NCI-H146 (cell line): ENCODE measurements at regions not wholly inside any gene's neighbourhood (a gene's known extent, or its start where the extent isn't known, plus 50 kb on each side); places are given as distances from the start of the nearest gene placed in this dataset.
A peak's percentile ranks its signal among the peaks of the same experiment; 100 is the strongest.
"Not testable (repeated sequence)": the region's sequence is repeated elsewhere in the genome, so short reads cannot be mapped to it uniquely, and the experiment has no call there.

Source experiments
- DNase-seq: peaks from one replicate; lab custom pipeline; 2025; lab: John Stamatoyannopoulos, UW

DNA sequence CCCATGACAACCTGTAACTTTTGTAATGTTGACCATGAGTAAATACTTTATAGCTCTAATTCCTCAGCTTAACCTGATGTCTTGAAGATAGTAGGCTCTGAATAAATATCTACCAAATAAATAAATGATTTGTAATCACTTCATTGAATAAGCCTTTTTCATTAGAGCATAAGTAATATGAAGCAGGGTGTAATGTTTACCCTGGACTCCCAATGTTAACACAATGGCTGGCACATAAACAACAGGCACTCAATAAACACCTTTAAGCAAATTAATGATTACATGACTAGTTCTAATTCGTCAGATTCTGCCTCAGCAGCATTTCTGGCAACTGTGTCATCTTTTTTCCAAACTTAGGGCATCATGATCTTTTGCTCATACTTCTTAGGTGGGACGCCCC lies 396.3 kb downstream of the LIG4 start:
- DNase-seq = no peak

DNA sequence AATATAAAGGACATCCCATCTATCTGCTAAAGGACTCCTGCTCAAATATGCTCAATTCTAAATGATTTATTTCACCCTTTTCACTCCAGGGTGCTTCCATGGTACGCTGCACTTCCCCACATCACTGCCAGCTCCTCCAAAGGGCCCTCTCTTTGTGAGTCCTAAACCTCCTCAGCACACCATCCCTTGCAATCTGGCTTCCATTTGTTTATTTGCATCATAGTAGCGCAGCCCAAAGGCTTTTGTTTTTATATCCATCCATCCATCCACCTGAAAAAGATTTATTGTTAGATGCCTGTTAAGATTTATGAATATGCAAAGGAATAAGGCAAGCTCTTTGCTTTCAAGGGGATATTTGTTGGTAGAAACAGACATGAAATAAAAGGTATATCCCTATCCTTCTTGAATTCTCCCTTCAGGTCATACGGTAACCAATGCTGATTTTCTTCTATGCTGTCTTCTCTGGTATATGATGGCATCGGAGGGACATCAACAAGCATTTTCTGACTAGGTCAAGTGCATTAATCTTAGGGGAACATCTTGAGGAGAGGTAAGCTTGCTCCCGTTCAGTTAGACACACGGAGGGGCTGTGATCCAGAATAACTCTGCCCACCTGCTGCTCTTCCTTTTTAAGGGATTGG lies 397.6 kb downstream of the LIG4 start:
- DNase-seq = no peak

- DNase-seq = no peak
Measured at GRCh38 chr13:107812014-107812412, 403.3 kb downstream of the LIG4 start.

GRCh38 chr13:107811233-107812013 lies 403.9 kb downstream of the LIG4 start:
- DNase-seq = no peak

GRCh38 chr13:107809125-107809524 lies 406.2 kb downstream of the LIG4 start:
- no peak for DNase-seq

DNA sequence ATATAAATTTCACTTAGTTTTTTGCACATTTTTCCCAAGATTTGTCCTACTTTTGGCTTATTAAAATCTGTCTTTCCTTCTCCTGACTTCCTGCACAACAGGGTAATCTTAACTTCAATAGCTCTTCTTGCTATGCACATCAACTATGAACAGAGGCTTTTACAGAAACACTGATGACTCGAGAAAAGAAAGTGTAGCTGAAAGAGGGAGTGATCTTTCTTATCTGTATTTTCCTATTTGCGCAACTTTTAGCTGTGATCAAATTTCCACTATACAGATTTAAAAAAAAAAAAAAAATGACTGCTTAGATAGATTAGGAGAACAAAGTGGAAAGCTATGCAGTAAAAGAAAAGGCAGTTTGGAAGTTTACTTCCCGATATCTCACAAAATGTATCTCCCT lies 406.9 kb downstream of the LIG4 start:
- no peak for DNase-seq

DNA sequence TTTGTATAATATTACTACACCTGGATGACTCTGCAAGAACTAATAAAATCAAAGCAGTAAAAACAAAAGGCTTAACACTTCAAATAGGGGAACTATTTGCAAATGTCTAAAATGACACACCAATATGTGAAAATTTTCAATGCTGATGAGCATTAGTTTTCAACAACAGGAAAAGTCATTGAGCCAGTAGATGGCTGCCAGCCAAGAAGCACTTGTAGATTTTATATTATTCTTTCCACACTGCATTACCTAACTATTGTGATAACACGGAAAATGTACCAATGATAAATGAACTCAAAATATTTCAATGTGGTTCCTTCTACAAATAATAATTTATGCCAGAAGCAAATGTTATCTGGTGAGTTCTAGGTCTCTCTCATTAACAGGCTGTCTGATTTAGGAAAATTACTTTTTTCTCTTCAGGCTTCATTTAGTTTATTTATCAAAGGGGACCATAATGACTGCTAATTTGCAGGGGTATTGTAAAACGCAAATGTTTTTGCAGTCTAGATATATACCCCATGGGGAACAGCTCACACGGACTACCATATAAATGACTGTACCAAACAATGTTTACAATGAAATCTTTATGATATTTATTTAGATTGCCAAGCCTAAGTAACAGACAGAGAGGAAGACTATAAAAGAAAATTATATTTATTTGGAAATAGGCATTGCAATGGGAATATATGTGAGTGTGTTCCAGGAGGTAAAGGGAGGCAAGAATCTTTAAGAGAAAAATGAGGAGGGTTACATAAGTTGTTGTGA lies 407.8 kb downstream of the LIG4 start:
- DNase-seq = no peak

DNA sequence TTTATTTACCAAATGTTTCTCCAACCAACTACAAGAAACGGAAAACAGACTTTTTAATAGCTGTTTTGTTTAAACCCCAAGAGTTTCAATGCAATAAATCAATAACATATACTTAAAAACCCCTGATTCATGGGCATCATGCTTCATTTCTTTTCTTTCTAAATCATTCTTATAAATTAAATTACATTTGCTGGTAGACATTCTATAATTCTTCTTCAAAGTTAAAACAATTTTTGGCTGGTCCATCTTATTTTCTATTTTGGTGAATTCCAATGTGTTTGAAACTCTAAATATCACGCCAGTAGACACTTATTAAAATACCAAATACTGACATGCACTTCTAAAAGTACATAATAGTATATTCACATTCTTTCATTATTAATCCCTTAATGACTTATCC lies 408.6 kb downstream of the LIG4 start:
- DNase-seq = no peak

- DNase-seq = no peak
Measured at GRCh38 chr13:107803822-107804495, 411.4 kb downstream of the LIG4 start.

DNA sequence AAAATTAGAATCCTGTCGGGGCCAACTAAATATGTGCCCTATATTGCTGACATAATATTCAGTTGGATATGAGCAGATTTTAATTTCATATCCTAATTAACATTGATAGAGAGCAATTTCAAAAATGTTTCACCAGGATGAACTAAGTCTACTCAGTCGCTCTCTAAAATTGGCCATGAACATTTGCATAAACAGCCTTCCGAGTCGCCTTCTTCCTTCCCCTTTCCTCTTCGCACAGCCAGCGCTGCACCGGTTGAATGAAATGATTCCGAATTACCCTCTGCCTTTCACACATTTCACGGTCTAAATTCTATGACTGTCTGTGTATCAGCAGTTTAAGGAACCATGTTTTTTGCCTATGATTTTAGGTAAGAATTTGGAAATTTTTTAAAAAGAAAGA lies 413.7 kb downstream of the LIG4 start:
- DNase-seq = no peak

GRCh38 chr13:107799001-107799400 lies 416.3 kb downstream of the LIG4 start:
- DNase-seq = no peak

DNA sequence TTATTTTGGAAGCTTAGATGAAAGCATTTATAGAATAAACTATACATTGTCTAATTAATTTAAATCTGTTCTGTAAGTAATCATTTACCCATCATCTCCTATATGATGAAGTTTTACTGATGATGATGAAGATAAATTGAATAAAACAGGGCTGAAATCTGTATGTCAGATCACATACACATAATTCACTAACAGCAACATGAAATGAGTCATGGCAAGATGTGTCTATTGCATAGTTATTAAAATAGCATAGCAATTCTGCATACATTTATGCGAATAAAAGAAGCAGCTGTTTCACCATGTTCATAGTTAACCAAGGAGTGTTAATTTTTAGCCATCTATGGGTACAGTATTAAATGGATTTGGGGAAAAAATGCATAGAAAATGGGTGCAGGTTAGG lies 424.9 kb downstream of the LIG4 start:
- no peak for DNase-seq

GRCh38 chr13:107788464-107789165 lies 426.7 kb downstream of the LIG4 start:
- DNase-seq = no peak

DNA sequence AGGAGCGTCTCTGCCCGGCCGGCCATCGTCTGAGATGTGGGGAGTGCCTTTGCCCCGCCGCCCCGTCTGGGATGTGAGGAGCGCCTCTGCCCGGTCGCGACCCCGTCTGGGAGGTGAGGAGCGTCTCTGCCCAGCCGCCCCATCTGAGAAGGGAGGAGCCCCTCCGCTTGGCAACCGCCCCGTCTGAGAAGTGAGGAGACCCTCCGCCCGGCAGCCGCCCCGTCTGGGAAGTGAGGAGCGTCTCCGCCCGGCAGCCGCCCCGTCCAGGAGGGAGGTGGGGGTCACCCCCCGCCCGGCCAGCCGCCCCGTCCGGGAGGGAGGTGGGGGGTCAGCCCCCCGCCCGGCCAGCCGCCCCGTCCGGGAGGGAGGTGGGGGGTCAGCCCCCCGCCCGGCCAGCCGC lies 432.7 kb downstream of the LIG4 start:
- not testable (repeated sequence) for DNase-seq

GRCh38 chr13:107778094-107778493 lies 437.2 kb downstream of the LIG4 start:
- no peak for DNase-seq

GRCh38 chr13:107770541-107770940 lies 444.8 kb downstream of the LIG4 start:
- DNase-seq = no peak

GRCh38 chr13:107767119-107767518 lies 448.2 kb downstream of the LIG4 start:
- no peak for DNase-seq

GRCh38 chr13:107765724-107766401 lies 449.5 kb downstream of the LIG4 start:
- DNase-seq = peak; percentile 7

DNA sequence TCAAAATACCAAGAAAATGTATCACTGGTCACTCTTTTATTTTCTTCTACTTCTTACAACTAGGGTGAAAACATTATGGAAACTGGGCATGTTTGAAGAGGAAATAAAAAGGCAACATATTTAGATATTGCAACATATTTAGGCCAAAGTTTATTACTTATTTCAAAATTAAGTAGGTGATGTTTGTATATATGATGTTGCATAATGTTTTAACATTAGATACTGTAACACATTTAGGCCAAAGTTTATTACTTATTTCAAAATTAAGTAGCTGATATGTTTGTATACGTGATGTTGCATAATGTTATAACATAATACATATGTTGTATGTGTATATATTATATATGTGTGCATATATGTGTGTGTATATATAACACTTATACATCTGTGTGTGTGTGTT lies 451.3 kb downstream of the LIG4 start:
- DNase-seq = no peak

DNA sequence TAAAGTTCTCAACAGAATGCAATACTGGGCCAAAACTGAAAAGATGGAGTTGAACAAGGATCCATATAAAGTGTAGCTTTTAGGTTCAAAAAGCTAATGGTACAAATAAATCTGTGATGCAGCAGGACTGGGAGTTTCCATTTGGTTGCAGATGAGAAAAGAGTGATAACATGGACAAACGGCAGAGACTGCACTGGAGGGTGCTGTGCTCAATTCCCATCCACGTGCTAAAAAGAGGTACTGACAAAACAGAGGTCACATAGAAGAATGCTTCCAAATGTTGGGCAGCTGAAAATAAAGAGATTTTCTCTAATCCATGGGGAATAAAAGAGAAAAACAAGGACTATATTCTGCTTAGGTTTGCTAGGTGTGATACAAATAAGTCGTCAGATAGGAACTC lies 461.6 kb downstream of the LIG4 start:
- no peak for DNase-seq

- DNase-seq = no peak
Measured at GRCh38 chr13:107753291-107753690, 462.0 kb downstream of the LIG4 start.
